ENCODE measurements at regions not wholly inside any gene's neighbourhood (a gene's known extent, or its start where the extent isn't known, plus 50 kb on each side); places are given as distances from the start of the nearest gene placed in this dataset.
"Not testable (repeated sequence)": the region's sequence is repeated elsewhere in the genome, so short reads cannot be mapped to it uniquely, and the experiment has no call there.

DNA sequence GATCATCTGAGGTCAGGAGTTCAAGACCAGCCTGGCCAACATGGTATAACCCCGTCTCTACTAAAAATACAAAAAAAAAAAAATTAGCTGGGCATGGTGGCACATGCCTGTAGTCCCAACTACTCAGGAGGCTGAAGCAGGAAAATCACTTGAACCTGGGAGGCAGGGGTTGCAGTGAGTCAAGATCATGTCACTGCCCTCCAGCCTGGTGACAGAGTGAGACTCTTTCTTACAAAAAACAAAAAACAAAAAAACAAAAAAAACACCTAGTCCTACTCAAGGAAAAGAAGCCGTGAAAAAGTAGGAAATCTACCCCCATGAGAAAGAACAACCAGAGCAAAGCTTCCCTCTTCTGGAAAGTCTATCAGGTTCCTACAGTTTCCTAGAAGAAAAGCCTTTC is 244.4 kb downstream of the PHLDA1 start:
- not testable (repeated sequence) for TF ChIP-seq RARB, ZFP3 (CRISPR knock-in tag; IDR thresholded peaks at IDR 0.05)
- TF ChIP-seq, protein P1, sequence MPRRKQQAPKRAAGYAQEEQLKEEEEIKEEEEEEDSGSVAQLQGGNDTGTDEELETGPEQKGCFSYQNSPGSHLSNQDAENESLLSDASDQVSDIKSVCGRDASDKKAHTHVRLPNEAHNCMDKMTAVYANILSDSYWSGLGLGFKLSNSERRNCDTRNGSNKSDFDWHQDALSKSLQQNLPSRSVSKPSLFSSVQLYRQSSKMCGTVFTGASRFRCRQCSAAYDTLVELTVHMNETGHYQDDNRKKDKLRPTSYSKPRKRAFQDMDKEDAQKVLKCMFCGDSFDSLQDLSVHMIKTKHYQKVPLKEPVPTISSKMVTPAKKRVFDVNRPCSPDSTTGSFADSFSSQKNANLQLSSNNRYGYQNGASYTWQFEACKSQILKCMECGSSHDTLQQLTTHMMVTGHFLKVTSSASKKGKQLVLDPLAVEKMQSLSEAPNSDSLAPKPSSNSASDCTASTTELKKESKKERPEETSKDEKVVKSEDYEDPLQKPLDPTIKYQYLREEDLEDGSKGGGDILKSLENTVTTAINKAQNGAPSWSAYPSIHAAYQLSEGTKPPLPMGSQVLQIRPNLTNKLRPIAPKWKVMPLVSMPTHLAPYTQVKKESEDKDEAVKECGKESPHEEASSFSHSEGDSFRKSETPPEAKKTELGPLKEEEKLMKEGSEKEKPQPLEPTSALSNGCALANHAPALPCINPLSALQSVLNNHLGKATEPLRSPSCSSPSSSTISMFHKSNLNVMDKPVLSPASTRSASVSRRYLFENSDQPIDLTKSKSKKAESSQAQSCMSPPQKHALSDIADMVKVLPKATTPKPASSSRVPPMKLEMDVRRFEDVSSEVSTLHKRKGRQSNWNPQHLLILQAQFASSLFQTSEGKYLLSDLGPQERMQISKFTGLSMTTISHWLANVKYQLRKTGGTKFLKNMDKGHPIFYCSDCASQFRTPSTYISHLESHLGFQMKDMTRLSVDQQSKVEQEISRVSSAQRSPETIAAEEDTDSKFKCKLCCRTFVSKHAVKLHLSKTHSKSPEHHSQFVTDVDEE (CRISPR knock-in tag; IDR thresholded peaks at IDR 0.05), result not testable (repeated sequence)

Measured in SK-N-SH treated with all-trans-retinoic acid at 6 μM for 48 hours (cell line).